ENCODE measurements at regions not wholly inside any gene's neighbourhood (a gene's known extent, or its start where the extent isn't known, plus 50 kb on each side); places are given as distances from the start of the nearest gene placed in this dataset.

- H4K20me1 ChIP-seq (ENCODE audit: insufficient read depth): no peaks in the 10 kb centered on the region
- TF ChIP-seq CTCF (conservative IDR thresholded peaks at IDR 0.05; ENCODE audit: low read depth, low read length): no peak
- no peaks in the 10 kb centered on the region for H3K36me3 ChIP-seq (ENCODE audit: insufficient read depth)
- H3K79me2 ChIP-seq (ENCODE audit: insufficient read depth, low read depth): no peaks in the 10 kb centered on the region
- H3K4me3 ChIP-seq (IDR thresholded peaks at IDR 0.05; ENCODE audit: insufficient read depth, low read depth, low read length): no peak overlapping the region
- H3K9ac ChIP-seq: no peak overlapping the region
- no peak overlapping the region for H3K27ac ChIP-seq
- H3K4me1 ChIP-seq (ENCODE audit: low read depth, poor library complexity, severe bottlenecking): no peaks in the 10 kb centered on the region
- H3K4me2 ChIP-seq: no peak overlapping the region
- no peak overlapping the region for H2AFZ ChIP-seq (ENCODE audit: low read depth)
- no peaks in the 10 kb centered on the region for H3K27me3 ChIP-seq (ENCODE audit: insufficient read depth, low read depth)
These were observed 159.3 kb upstream of the DPH6 start for GRCh38 chr15:35705030-35705883.

- Histone ChIP-seq H3K27me3 (ENCODE audit: insufficient read depth, low read depth) (no peaks in the 10 kb centered on the region), H3K9ac (no peak overlapping the region), H3K27ac (no peak overlapping the region), H4K20me1 (ENCODE audit: insufficient read depth) (no peaks in the 10 kb centered on the region), H3K36me3 (ENCODE audit: insufficient read depth) (no peaks in the 10 kb centered on the region), H3K4me3 (IDR thresholded peaks at IDR 0.05; ENCODE audit: insufficient read depth, low read depth, low read length) (no peak overlapping the region), H3K4me2 (no peak overlapping the region), H2AFZ (ENCODE audit: low read depth) (no peak overlapping the region), H3K4me1 (ENCODE audit: low read depth, poor library complexity, severe bottlenecking) (no peaks in the 10 kb centered on the region), H3K79me2 (ENCODE audit: insufficient read depth, low read depth) (no peaks in the 10 kb centered on the region)
- no peak for TF ChIP-seq CTCF (conservative IDR thresholded peaks at IDR 0.05; ENCODE audit: low read depth, low read length)
These were observed 160.1 kb upstream of the DPH6 start for GRCh38 chr15:35705884-35706585.

- H3K79me2 ChIP-seq (ENCODE audit: insufficient read depth, low read depth): no peaks in the 10 kb centered on the region
- no peaks in the 10 kb centered on the region for H3K4me1 ChIP-seq (ENCODE audit: low read depth, poor library complexity, severe bottlenecking)
- H3K36me3 ChIP-seq (ENCODE audit: insufficient read depth): no peaks in the 10 kb centered on the region
- no peak overlapping the region for H3K9ac ChIP-seq
- H3K4me3 ChIP-seq (IDR thresholded peaks at IDR 0.05; ENCODE audit: insufficient read depth, low read depth, low read length): no peak overlapping the region
- H4K20me1 ChIP-seq (ENCODE audit: insufficient read depth): no peaks in the 10 kb centered on the region
- H2AFZ ChIP-seq (ENCODE audit: low read depth): no peak overlapping the region
- no peak for TF ChIP-seq CTCF (conservative IDR thresholded peaks at IDR 0.05; ENCODE audit: low read depth, low read length)
- H3K4me2 ChIP-seq: no peak overlapping the region
- H3K27me3 ChIP-seq (ENCODE audit: insufficient read depth, low read depth): no peaks in the 10 kb centered on the region
- no peak overlapping the region for H3K27ac ChIP-seq
These were observed 167.0 kb upstream of the DPH6 start for GRCh38 chr15:35712956-35713355.

GRCh38 chr15:35713733-35714132, 167.8 kb upstream of the DPH6 start:
- Histone ChIP-seq H3K4me2 (no peak overlapping the region), H3K27ac (no peak overlapping the region), H3K4me1 (ENCODE audit: low read depth, poor library complexity, severe bottlenecking) (no peaks in the 10 kb centered on the region), H3K36me3 (ENCODE audit: insufficient read depth) (no peaks in the 10 kb centered on the region), H3K9ac (no peak overlapping the region), H2AFZ (ENCODE audit: low read depth) (no peak overlapping the region), H4K20me1 (ENCODE audit: insufficient read depth) (no peaks in the 10 kb centered on the region), H3K27me3 (ENCODE audit: insufficient read depth, low read depth) (no peaks in the 10 kb centered on the region), H3K4me3 (IDR thresholded peaks at IDR 0.05; ENCODE audit: insufficient read depth, low read depth, low read length) (no peak overlapping the region), H3K79me2 (ENCODE audit: insufficient read depth, low read depth) (no peaks in the 10 kb centered on the region)
- TF ChIP-seq CTCF (conservative IDR thresholded peaks at IDR 0.05; ENCODE audit: low read depth, low read length): no peak

Measured in KMS-11 (cell line).